ENCODE measurements at regions not wholly inside any gene's neighbourhood (a gene's known extent, or its start where the extent isn't known, plus 50 kb on each side); places are given as distances from the start of the nearest gene placed in this dataset.
"Not testable (repeated sequence)": the region's sequence is repeated elsewhere in the genome, so short reads cannot be mapped to it uniquely, and the experiment has no call there.

DNA sequence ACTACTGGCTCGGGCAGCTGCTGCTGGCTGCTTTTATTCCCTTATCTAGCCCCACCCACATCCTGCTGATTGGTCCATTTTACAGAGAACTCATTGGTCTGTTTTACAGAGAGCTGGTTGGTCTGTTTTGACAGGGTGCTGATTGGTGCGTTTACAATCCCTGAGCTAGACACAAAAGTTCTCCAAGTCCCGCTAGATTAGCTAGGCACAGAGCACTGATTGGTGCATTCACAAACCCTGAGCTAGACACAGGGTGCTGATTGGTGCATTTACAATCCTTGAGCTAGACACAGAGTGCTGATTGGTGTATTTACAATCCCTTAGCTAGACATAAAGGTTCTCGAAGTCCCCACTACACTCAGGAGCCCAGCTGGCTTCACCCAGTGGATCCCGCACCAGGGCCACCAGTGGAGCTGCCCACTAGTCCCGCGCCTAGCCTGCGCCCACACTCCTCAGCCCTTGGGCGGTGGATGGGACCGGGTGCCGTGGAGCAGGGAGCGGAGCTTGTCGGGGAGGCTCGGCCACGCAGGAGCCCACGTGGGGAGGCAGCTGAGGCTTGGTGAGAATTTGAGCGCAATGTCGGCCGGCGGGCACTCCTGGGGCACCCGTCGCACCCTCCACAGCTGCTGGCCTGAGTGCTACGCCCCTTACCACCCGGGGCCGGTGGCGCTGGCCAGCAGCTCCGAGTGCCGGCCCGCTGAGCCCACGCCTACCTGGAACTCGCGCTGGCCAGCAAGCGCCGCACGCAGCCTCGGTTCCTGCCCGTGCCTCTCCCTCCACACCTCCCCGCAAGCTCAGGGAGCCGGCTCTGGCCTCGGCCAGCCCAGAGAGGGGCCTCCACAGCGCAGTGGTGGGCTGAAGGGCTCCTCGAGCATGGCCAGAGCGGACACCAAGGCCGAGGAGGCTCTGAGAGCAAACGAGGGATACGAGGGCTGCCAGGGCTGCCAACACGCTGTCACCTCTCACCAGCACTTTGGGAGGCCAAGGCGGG is 91.1 kb upstream of the HS3ST2 start:
- DNase-seq: not testable (repeated sequence)

DNA sequence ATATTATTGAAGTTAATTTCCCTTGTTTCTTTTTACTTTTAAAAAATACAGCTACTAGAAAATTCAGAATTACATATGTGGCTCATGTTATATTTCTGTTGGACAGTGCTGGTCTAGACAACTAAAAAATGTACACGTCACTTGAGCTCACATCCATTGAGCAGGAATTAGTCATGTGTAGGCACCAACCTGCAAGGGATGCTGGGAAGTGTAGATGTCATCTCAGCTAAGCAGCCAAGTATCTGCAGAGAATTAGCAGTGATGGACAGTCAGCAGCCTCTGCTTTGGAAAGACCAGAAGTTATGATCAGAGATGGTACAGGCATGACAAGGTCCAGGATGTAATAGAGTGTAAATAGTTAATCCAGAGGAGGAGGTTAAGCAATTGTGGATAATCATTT is 87.1 kb upstream of the HS3ST2 start:
- DNase-seq: no peak

DNA sequence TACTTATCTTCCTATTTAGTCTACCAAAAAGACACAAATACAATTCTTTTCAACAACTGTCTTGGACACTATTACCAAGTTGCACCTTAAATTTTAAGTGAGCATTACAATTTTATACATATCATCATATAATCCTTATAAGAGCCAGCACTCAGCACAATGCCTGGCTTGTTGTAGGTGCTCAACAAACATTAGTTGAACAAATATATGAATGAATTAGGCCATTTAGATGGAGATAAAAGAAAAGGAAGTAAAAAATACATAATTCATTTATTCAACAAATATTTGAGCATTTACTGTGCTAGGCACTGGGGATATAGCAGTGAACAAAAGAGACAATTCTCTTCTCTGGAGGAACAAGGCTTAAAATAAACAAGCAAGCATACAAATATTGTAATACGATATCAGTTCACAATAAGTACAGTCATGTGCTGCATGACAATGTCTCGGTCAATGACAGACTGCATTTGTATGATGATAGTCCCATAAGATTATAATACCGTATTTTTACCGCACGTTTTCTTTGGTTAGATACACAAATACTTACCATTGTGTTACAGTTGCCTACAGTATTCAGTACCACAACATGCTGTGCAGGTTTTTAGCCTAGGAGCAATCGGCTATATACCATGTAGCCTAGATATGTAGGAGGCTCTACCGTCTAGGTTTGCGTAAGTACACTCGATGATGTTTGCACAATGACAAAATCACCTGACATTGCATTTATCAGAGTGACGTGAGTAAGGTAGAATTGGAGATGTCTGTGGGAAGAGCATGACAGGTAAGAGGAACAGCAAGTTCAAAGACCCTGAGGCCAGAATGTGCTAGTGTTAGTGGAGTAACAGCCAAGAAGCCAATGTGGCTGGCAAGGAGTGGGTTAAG is 86.4 kb upstream of the HS3ST2 start:
- DNase-seq: no peak

- no peak for DNase-seq
Measured at GRCh38 chr16:22728167-22728836, 85.7 kb upstream of the HS3ST2 start.

DNA sequence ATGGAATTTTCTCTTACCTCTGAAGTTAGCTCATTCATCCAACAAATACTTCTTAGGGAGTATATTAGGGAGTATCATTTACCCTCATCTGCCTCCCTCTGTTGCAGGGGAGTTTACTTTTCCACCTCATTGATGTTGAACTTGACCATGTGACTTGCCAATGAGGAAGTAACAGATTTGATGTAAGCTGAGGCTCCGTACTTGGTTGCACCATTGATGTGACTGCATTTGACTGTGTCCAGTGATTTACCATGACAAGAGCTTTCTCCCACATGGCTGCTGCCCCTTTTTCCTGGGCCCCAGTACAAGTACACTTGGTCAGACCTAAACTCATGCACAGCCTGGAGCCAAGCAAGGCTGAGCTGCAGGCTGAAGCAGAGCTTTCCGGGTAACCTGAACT is 81.6 kb upstream of the HS3ST2 start:
- DNase-seq: no peak

GRCh38 chr16:22732959-22733358 is 81.0 kb upstream of the HS3ST2 start:
- no peak for DNase-seq

DNA sequence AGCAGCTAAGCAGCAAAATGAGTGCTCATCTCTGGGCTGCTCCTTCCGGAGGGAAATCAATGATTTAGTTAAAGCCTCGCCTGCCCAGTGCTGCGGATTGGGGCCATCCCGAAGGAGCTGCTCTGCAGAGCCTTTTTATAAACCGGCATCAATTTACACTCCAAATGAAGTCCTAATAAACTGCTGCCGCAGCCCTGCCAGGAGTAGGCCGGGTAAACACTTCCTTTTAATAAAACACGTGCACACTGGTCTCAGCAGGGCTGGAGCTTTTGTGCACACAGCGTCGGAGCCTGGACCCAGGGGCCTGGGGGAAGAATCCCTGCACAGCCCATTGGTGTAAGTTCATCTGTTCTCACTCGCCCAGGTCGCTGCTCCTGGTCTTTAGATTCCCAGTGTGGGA is 79.6 kb upstream of the HS3ST2 start:
- no peak for DNase-seq

GRCh38 chr16:22736791-22737190 is 77.2 kb upstream of the HS3ST2 start:
- DNase-seq: no peak

DNA sequence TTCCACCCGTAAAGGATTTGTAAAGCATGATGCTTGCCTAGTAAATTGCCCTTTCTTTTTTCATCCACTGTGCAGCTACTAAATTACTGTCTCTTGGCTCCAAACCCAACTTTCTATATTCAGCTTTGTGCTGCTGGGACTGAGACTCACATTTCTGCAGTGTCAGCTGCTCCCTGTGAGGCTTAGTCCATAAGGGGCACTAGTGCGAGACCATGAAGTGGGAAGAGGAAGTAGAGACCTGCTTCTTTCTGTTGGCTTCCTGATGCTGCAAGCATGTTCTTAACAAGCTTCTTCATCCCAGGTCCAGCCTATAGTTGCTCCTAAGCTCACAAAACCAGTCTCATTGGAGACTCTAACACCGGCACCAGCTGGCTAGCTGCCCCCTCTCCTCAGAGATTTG is 74.9 kb upstream of the HS3ST2 start:
- no peak for DNase-seq

GRCh38 chr16:22743401-22743800 is 70.6 kb upstream of the HS3ST2 start:
- DNase-seq: no peak

DNA sequence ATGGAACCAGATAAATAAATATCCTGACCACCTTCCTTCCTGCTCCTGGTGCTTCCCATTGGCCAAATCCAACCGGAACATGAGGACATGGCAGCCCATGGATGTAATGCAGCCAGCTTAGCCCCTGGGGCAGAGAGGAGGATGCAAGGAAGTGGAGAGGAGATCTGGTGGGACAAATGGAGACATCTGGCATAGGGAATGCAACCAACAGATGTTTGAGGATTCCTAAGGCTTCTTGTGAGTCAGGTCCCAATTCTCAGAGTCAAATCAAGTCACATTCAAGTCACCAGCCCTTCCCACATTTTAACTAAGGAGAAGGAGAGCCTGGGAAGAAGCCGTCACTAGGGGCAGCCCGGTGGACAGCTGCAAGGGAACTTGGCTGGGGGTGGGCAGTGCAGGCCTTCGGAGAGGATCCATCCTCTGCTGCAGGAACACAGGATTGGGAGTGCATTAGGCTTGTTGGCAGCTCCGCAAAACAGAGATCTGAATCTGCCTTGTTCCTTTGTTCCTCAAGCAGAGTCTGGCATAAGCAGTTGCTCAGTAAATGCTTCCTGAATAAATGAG is 62.8 kb upstream of the HS3ST2 start:
- DNase-seq: no peak

GRCh38 chr16:22751685-22752084 is 62.3 kb upstream of the HS3ST2 start:
- DNase-seq: no peak

DNA sequence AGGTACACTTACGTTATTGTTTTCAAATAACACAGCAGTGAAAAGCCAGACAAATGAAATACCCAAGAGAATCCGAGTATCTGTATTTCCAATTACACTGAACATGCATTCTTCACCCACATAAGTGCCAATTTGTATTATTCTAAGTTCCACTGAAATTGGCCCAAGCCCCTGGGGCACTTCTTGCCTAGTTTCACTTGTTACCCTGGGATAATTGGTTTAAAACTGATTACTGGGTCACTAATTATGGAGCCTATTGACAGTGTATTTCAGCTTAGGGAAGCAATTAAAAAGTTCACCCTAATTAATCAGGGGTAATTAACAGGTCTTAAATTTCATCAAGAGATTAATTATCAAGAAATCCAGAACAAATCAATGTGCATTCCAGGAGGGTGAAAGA is 60.5 kb upstream of the HS3ST2 start:
- DNase-seq: no peak

- no peak for DNase-seq
Measured at GRCh38 chr16:22754577-22754976, 59.4 kb upstream of the HS3ST2 start.

- DNase-seq: no peak
Measured at GRCh38 chr16:22757202-22757601, 56.8 kb upstream of the HS3ST2 start.

GRCh38 chr16:22762486-22762885 is 51.5 kb upstream of the HS3ST2 start:
- no peak for DNase-seq

- no peak for DNase-seq
Measured at GRCh38 chr16:22763437-22764080, 50.4 kb upstream of the HS3ST2 start.
